ENCODE measurements at regions not wholly inside any gene's neighbourhood (a gene's known extent, or its start where the extent isn't known, plus 50 kb on each side); places are given as distances from the start of the nearest gene placed in this dataset.
"Not testable (repeated sequence)": the region's sequence is repeated elsewhere in the genome, so short reads cannot be mapped to it uniquely, and the experiment has no call there.

GRCh38 chr2:231644426-231644825 lies 51.8 kb downstream of the TEX44 start:
- ATAC-seq, result no peak

GRCh38 chr2:231646476-231646875 lies 53.8 kb downstream of the TEX44 start:
- ATAC-seq, result no peak

- peak; percentile 94 for ATAC-seq
Observed at GRCh38 chr2:231648579-231649174, 56.0 kb downstream of the TEX44 start.

GRCh38 chr2:231651561-231651960 lies 56.8 kb upstream of the PTMA start:
- not testable (repeated sequence) for ATAC-seq

DNA sequence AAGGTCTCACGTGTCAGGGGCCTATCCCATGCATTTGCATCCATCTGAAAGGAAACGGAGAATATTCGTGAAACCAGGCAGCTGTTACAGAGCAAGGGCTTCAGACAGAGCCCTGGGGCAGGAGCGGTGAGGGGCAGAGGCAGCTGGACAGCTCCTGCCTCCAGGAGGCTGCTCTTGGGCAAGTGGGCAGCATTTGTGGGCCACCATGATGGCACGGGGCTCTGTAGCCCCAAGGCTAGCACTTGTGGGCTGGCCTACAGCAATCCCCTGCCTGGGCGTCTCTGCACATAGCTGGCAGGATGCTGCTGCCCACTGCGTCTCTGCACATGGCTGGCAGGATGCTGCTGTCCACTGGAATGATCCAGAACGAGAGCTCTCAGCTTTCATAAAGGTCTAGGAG lies 52.8 kb upstream of the PTMA start:
- no peak for ATAC-seq

DNA sequence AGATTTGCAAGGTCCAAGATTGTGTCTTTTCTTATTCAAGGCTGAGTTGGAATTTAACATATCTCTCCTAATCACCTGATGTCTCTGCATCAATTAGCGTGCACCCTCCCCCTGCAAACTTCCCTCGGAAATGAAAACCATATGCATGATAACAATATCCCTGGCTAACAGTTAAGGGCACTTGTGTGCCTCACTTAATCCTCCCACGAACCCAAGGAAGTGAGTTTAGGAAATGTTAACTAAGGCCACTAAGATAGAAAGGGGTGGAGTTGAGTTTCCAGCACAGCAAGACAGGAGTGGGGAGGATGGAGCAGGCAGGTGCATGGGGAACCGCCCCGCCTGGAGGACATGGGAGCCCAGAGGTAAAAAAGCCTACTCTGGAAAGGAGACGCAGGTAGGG lies 52.4 kb upstream of the PTMA start:
- no peak for ATAC-seq

Data from esophagus mucosa (tissue), 1 donor.